ENCODE measurements at regions not wholly inside any gene's neighbourhood (a gene's known extent, or its start where the extent isn't known, plus 50 kb on each side); places are given as distances from the start of the nearest gene placed in this dataset.

- no peaks in the 10 kb centered on the region for H3K9me3 ChIP-seq (ENCODE audit: control insufficient read depth in 2 of 2, low read length in 2 of 2)
- no peaks in the 10 kb centered on the region for H3K36me3 ChIP-seq (ENCODE audit: control insufficient read depth in 2 of 2, insufficient read depth in 2 of 2, low read length in 2 of 2)
- H3K27me3 ChIP-seq (ENCODE audit: control insufficient read depth in 1 of 2, insufficient read depth in 2 of 2, low read length in 2 of 2): peaks cover 0 to 4% of the 10 kb centered on the region in 2 donors
- H3K9ac ChIP-seq (ENCODE audit: low read length in 2 of 2): no peak overlapping the region
- no peak overlapping the region for H3K4me3 ChIP-seq (ENCODE audit: low read length in 2 of 2)
- H3K27ac ChIP-seq (ENCODE audit: low read length): no peak overlapping the region
- no peaks in the 10 kb centered on the region for H3K4me1 ChIP-seq (ENCODE audit: control insufficient read depth, insufficient read depth, low read length)
Measured at GRCh38 chr7:26504411-26505120, 212.9 kb downstream of the SNX10 start.

DNA sequence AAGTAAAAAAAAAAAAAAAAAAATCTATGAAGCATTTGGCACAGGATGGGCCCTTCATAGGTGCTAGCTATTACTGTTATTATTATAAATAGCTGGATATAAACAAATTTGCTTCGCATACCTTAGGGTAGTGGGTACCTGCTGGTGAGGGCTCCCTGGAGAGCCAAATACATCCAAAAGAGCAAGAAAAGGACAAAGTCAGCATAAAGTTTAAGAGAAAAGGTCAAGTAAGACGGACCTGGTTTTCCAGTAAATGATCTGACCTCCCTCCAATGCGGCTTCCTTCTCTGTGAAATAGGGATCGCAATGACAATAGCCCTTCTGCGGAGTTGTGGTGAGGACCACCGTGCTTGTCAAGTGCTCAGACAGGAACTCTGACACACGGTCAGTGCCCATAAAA lies 214.5 kb downstream of the SNX10 start:
- Histone ChIP-seq H3K36me3 (ENCODE audit: control insufficient read depth in 2 of 2, insufficient read depth in 2 of 2, low read length in 2 of 2) (no peaks in the 10 kb centered on the region), H3K9me3 (ENCODE audit: control insufficient read depth in 2 of 2, low read length in 2 of 2) (no peaks in the 10 kb centered on the region), H3K4me1 (ENCODE audit: control insufficient read depth, insufficient read depth, low read length) (no peaks in the 10 kb centered on the region), H3K4me3 (ENCODE audit: low read length in 2 of 2) (no peak overlapping the region), H3K27me3 (ENCODE audit: control insufficient read depth in 1 of 2, insufficient read depth in 2 of 2, low read length in 2 of 2) (peaks cover 0 to 4% of the 10 kb centered on the region in 2 donors), H3K9ac (ENCODE audit: low read length in 2 of 2) (no peak overlapping the region), H3K27ac (ENCODE audit: low read length) (no peak overlapping the region)

- Histone ChIP-seq H3K4me3 (ENCODE audit: low read length in 2 of 2) (no peak overlapping the region), H3K27ac (ENCODE audit: low read length) (no peak overlapping the region), H3K27me3 (ENCODE audit: control insufficient read depth in 1 of 2, insufficient read depth in 2 of 2, low read length in 2 of 2) (peaks cover 0 to 4% of the 10 kb centered on the region in 2 donors), H3K36me3 (ENCODE audit: control insufficient read depth in 2 of 2, insufficient read depth in 2 of 2, low read length in 2 of 2) (no peaks in the 10 kb centered on the region), H3K4me1 (ENCODE audit: control insufficient read depth, insufficient read depth, low read length) (no peaks in the 10 kb centered on the region), H3K9me3 (ENCODE audit: control insufficient read depth in 2 of 2, low read length in 2 of 2) (no peaks in the 10 kb centered on the region), H3K9ac (ENCODE audit: low read length in 2 of 2) (no peak overlapping the region)
Measured at GRCh38 chr7:26507108-26507987, 215.7 kb downstream of the SNX10 start.

GRCh38 chr7:26508481-26508880 lies 216.8 kb downstream of the SNX10 start:
- H3K9me3 ChIP-seq (ENCODE audit: control insufficient read depth in 2 of 2, low read length in 2 of 2): no peaks in the 10 kb centered on the region
- H3K4me1 ChIP-seq (ENCODE audit: control insufficient read depth, insufficient read depth, low read length): no peaks in the 10 kb centered on the region

DNA sequence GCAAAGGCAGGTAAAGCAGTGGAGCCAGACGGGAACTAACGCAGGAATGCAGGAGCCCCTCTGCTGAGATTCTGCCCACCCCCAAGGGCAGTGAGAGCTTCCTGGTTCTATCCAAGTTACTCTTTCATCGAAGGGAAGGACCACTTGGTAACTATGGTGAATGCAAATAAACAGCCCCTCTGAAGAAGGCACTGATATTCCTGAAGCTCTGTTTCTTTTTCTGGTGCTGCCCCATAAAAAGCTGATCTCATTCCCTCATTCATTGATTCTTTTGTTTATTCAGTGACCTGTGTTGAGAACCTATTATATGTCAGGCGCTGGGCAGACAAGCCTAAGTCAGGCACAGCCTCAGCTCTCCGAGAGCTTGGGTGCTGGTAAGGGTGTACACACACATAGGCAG lies 217.3 kb downstream of the SNX10 start:
- Histone ChIP-seq H3K27me3 (ENCODE audit: control insufficient read depth in 1 of 2, insufficient read depth in 2 of 2, low read length in 2 of 2) (peaks cover 0 to 7% of the 10 kb centered on the region in 2 donors), H3K36me3 (ENCODE audit: control insufficient read depth in 2 of 2, insufficient read depth in 2 of 2, low read length in 2 of 2) (no peaks in the 10 kb centered on the region), H3K27ac (ENCODE audit: low read length) (no peak overlapping the region), H3K9me3 (ENCODE audit: control insufficient read depth in 2 of 2, low read length in 2 of 2) (no peaks in the 10 kb centered on the region), H3K9ac (ENCODE audit: low read length in 2 of 2) (no peak overlapping the region), H3K4me1 (ENCODE audit: control insufficient read depth, insufficient read depth, low read length) (no peaks in the 10 kb centered on the region), H3K4me3 (ENCODE audit: low read length in 2 of 2) (no peak overlapping the region)

More at GRCh38 chr7:26508481-26508880, 216.8 kb downstream of the SNX10 start:
- Histone ChIP-seq H3K36me3 (ENCODE audit: control insufficient read depth in 2 of 2, insufficient read depth in 2 of 2, low read length in 2 of 2) (no peaks in the 10 kb centered on the region), H3K9ac (ENCODE audit: low read length in 2 of 2) (no peak overlapping the region), H3K4me3 (ENCODE audit: low read length in 2 of 2) (no peak overlapping the region), H3K27me3 (ENCODE audit: control insufficient read depth in 1 of 2, insufficient read depth in 2 of 2, low read length in 2 of 2) (peaks cover 0 to 7% of the 10 kb centered on the region in 2 donors), H3K27ac (ENCODE audit: low read length) (no peak overlapping the region)

GRCh38 chr7:26510231-26510957 lies 218.7 kb downstream of the SNX10 start:
- H3K27ac ChIP-seq (ENCODE audit: low read length): no peak overlapping the region
- H3K9me3 ChIP-seq (ENCODE audit: control insufficient read depth in 2 of 2, low read length in 2 of 2): no peaks in the 10 kb centered on the region
- H3K9ac ChIP-seq (ENCODE audit: low read length in 2 of 2): no peak overlapping the region
- H3K27me3 ChIP-seq (ENCODE audit: control insufficient read depth in 1 of 2, insufficient read depth in 2 of 2, low read length in 2 of 2): peaks cover 0 to 7% of the 10 kb centered on the region in 2 donors
- H3K4me1 ChIP-seq (ENCODE audit: control insufficient read depth, insufficient read depth, low read length): no peaks in the 10 kb centered on the region
- no peaks in the 10 kb centered on the region for H3K36me3 ChIP-seq (ENCODE audit: control insufficient read depth in 2 of 2, insufficient read depth in 2 of 2, low read length in 2 of 2)
- H3K4me3 ChIP-seq (ENCODE audit: low read length in 2 of 2): no peak overlapping the region

- H3K27ac ChIP-seq (ENCODE audit: low read length): no peak overlapping the region
- H3K4me1 ChIP-seq (ENCODE audit: control insufficient read depth, insufficient read depth, low read length): no peaks in the 10 kb centered on the region
- H3K9me3 ChIP-seq (ENCODE audit: control insufficient read depth in 2 of 2, low read length in 2 of 2): no peaks in the 10 kb centered on the region
- no peak overlapping the region for H3K9ac ChIP-seq (ENCODE audit: low read length in 2 of 2)
- H3K4me3 ChIP-seq (ENCODE audit: low read length in 2 of 2): no peak overlapping the region
- peaks cover 0 to 5% of the 10 kb centered on the region in 2 donors for H3K27me3 ChIP-seq (ENCODE audit: control insufficient read depth in 1 of 2, insufficient read depth in 2 of 2, low read length in 2 of 2)
- no peaks in the 10 kb centered on the region for H3K36me3 ChIP-seq (ENCODE audit: control insufficient read depth in 2 of 2, insufficient read depth in 2 of 2, low read length in 2 of 2)
Measured at GRCh38 chr7:26511866-26512265, 220.2 kb downstream of the SNX10 start.

DNA sequence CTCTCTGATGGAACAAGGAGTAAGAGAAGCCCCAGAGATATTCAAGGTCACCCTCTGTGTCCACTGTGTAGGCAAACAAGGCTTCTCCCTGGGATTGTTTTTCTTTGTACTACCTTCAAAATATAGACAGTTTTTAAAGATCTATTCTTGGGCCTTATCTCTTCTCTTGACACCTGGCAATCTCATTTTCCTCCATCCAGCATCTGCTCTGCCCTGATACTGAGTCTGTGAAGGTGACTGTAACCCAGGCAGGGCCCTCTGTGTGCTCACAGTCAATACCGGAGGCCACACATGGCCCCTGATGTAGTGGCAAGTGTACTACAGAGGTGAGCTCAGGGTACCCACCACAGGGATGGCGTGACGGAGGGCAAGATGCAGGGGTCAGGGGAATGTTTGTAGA lies 221.1 kb downstream of the SNX10 start:
- H3K9me3 ChIP-seq (ENCODE audit: control insufficient read depth in 2 of 2, low read length in 2 of 2): no peaks in the 10 kb centered on the region
- H3K4me3 ChIP-seq (ENCODE audit: low read length in 2 of 2): no peak overlapping the region
- peaks cover 0 to 2% of the 10 kb centered on the region in 2 donors for H3K27me3 ChIP-seq (ENCODE audit: control insufficient read depth in 1 of 2, insufficient read depth in 2 of 2, low read length in 2 of 2)
- no peak overlapping the region for H3K9ac ChIP-seq (ENCODE audit: low read length in 2 of 2)
- no peaks in the 10 kb centered on the region for H3K4me1 ChIP-seq (ENCODE audit: control insufficient read depth, insufficient read depth, low read length)
- H3K27ac ChIP-seq (ENCODE audit: low read length): no peak overlapping the region
- no peaks in the 10 kb centered on the region for H3K36me3 ChIP-seq (ENCODE audit: control insufficient read depth in 2 of 2, insufficient read depth in 2 of 2, low read length in 2 of 2)

DNA sequence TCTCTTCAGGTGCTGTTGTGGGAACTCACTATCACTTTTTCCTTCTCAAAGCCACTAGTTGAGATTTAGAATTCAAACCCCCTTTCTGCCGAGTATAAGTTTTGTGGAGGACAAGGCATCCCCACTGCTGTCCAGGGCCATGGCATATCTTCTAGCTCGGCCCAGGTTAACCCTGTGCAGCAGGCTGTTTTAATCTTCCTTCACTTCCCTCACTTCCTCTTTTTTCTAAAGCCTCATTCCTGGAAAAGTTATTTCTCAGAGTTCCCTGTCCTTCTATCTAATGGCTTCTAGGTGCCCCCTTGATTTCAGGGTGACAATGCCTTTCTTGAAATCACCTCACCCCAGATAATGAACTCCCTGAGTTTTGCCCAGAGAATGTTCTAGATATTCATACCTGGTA lies 222.3 kb downstream of the SNX10 start:
- H3K27ac ChIP-seq (ENCODE audit: low read length): no peak overlapping the region
- H3K27me3 ChIP-seq (ENCODE audit: control insufficient read depth in 1 of 2, insufficient read depth in 2 of 2, low read length in 2 of 2): peaks cover 0 to 2% of the 10 kb centered on the region in 2 donors
- H3K9me3 ChIP-seq (ENCODE audit: control insufficient read depth in 2 of 2, low read length in 2 of 2): no peaks in the 10 kb centered on the region
- H3K36me3 ChIP-seq (ENCODE audit: control insufficient read depth in 2 of 2, insufficient read depth in 2 of 2, low read length in 2 of 2): no peaks in the 10 kb centered on the region
- H3K4me1 ChIP-seq (ENCODE audit: control insufficient read depth, insufficient read depth, low read length): no peaks in the 10 kb centered on the region
- H3K4me3 ChIP-seq (ENCODE audit: low read length in 2 of 2): no peak overlapping the region
- H3K9ac ChIP-seq (ENCODE audit: low read length in 2 of 2): no peak overlapping the region

DNA sequence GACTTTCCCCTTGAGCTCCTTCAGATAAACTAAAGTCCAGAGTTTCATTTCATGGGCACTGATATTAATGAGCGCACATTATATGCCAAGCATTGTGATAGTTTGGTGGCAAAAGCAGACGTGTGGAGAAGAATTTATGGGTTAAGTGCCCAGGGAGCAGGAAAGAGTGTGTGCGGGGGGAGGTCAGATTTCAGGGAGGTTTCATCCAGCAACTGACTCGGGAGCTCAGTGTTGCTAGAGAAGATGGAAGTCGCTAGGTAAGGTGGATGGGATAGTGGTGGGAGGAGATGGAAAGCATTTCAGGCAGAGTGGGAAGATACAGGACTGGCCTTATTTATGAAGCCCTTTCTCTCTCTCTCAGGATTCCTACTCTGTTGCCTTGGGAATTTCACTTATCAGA lies 223.0 kb downstream of the SNX10 start:
- no peaks in the 10 kb centered on the region for H3K9me3 ChIP-seq (ENCODE audit: control insufficient read depth in 2 of 2, low read length in 2 of 2)
- H3K27me3 ChIP-seq (ENCODE audit: control insufficient read depth in 1 of 2, insufficient read depth in 2 of 2, low read length in 2 of 2): peaks cover 0 to 2% of the 10 kb centered on the region in 2 donors

More for the DNA sequence above, 223.0 kb downstream of the SNX10 start:
- no peak overlapping the region for H3K9ac ChIP-seq (ENCODE audit: low read length in 2 of 2)
- H3K27ac ChIP-seq (ENCODE audit: low read length): no peak overlapping the region
- H3K36me3 ChIP-seq (ENCODE audit: control insufficient read depth in 2 of 2, insufficient read depth in 2 of 2, low read length in 2 of 2): no peaks in the 10 kb centered on the region
- H3K4me3 ChIP-seq (ENCODE audit: low read length in 2 of 2): no peak overlapping the region
- no peaks in the 10 kb centered on the region for H3K4me1 ChIP-seq (ENCODE audit: control insufficient read depth, insufficient read depth, low read length)
